HG02678 (cell line): ENCODE measurements at regions not wholly inside any gene's neighbourhood (a gene's known extent, or its start where the extent isn't known, plus 50 kb on each side); places are given as distances from the start of the nearest gene placed in this dataset.

Experiments
- ATAC-seq: cut with Tn5 transposase; IDR thresholded peaks from one replicate; pipeline ENCODE4 v1.9.1; 2021; ENCODE audit warnings: mild to moderate bottlenecking, moderate library complexity; ENCODE audit not compliant: unreplicated experiment

- no peak for ATAC-seq
Observed at GRCh38 chr13:24075137-24075975, 85.2 kb upstream of the SPATA13 start.

DNA sequence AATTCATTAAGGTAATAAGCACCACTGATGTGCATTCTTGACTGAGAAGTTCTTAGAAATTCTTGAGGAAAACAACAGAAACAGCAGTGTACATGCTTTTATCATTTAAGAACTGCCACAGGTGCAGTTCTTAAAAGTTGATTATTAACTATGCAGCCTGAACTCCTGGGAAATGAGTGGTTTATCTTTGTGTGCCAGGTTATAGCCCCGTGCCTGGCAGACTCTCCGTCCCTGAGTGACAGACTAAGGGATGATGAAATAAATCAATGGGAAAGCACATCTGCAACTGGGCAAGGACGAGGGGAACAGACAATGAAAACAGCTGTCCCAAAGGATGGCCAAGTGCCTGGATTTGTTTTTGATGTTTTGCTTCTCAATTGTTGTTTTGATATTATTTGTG, 84.4 kb upstream of the SPATA13 start:
- no peak for ATAC-seq

DNA sequence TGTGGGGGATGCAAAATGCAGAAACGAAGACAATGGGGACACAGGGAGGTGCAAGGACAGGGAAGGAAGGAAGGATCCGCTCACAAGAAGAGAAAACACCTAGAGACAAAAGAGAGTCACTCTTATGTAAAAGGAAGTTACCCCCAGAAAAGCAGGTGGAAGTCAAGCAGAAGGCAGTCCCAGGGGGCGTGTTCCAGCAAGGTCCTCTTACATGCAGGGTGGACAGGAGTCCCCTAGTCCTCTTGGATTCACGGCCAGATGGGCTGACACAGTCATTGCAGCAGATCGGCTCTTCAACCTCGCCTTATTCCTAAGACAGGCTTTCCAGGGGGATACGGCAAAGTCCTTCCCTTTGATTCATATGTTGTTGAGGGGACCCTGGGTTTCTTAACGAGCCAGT, 83.9 kb upstream of the SPATA13 start:
- no peak for ATAC-seq

DNA sequence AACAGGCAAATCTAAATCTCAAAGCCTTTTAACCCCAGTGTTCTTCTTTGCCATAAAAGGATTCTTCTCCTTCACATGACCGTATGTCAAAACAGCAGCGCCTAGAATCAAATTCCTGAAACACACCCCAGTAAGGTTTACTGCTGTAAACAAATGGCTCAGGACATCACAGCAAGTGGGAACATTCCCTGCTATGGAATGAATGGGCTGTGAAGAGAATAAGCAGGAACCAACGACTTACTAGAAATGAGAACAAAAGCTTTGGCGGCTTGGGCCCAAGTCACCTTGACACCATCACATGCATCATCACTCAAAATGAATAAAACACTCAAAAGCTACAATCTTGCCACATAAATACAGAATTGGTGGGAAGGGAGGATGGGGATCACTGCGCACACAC, 80.4 kb upstream of the SPATA13 start:
- no peak for ATAC-seq

GRCh38 chr13:24081387-24081786, 79.1 kb upstream of the SPATA13 start:
- ATAC-seq = no peak

DNA sequence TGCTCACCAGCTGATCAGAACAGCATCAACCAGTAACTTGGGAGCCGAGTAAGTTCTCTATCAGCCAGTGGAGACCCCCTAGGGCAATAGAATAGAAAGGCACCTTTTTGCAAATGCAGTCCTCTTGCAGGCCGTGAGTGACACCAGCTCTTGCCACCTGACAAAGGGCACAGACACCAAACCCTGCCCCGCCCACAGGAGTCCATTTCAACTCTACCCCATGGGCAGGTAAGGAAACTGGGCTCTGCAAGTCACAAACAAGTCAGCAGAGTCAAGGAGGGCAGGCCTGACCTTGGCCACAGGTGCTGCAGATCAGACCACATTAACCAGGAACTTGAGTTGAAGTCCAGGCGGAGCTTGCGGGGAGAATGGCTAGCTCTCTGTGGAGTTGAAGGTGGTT, 77.4 kb upstream of the SPATA13 start:
- ATAC-seq = no peak

GRCh38 chr13:24083722-24084421, 76.6 kb upstream of the SPATA13 start:
- no peak for ATAC-seq

- no peak for ATAC-seq
Observed at GRCh38 chr13:24085662-24086061, 74.9 kb upstream of the SPATA13 start.

DNA sequence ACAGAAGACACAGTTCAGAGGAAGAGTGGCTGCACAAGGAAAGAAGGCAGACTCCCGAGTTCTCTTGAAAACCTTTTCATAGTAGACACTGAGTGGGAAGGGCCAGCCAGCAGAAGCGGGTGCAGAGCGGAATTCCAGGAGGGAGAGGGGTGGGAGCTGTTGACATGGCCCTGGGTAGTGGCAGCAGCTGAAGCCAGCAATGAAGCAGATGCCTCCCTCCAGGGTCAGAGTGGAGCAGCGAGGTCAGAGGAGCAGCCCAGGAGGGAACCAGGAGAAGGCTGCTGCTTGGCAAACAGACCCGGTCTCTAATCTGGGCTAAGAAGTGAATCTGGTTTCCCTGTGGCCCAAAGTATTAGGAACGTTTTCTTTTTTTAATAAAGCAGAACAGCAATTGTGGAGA, 73.9 kb upstream of the SPATA13 start:
- no peak for ATAC-seq

- no peak for ATAC-seq
Observed at GRCh38 chr13:24087605-24088225, 72.8 kb upstream of the SPATA13 start.

- no peak for ATAC-seq
Observed at GRCh38 chr13:24090049-24090448, 70.5 kb upstream of the SPATA13 start.

DNA sequence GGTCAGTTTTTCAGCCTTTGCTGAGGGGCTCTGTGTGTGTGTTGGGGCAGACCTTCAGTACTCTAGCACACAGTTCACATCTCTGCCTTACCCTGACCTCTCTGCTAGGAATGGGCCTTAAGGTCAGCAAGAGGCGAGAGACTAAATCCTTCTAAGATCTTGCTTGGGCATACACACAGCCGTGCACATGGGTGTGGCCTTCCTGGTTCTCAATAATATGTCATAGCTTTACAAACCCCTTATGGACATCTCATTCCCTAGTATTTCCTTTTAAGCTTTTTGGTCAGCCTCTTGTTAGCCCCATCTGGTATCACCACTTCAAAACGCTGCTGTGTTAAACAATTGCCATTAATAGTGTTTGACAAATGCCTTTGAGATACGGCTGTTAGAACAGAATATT, 69.4 kb upstream of the SPATA13 start:
- no peak for ATAC-seq

GRCh38 chr13:24092108-24092507, 68.4 kb upstream of the SPATA13 start:
- no peak for ATAC-seq

DNA sequence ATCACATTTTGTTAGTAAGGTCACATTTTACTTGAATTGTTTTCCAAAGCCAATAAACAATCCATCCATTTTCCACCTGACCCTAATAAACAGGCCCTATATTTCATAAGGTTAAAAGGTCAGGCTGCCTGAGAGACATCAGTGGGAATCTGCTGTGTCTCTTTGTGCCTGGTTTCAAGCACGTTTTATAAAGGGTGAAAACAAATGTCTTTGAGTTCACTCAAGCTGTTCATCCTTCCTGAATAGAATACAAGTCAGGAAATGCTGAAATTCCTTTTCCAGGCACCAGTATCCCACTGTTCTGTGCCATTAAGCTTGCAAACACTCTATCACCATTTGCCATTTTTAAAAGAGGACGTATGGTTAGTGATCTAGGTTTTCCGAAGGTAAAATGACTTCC, 67.5 kb upstream of the SPATA13 start:
- no peak for ATAC-seq

DNA sequence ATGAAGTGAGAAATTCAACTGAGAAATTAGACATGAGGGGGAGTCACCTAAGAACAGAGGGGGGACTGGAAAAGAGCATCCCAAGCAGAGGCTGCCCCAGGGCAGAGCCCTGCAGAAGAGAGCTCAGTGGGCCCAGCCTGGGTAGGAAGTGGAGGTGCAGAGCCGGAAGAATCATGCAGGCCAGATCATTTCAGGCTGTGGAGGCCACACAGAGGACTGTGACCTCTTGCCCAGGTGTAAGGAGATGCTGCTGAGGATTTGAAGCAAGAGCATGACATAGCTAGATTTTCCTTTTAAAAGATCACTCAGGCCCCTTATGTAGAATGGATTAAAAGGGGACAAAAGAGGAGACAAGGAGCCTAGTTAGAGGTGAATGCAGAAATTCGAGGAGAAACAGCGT, 63.9 kb upstream of the SPATA13 start:
- ATAC-seq = no peak

- peak; percentile 64 for ATAC-seq
Observed at GRCh38 chr13:24097064-24097463, 63.5 kb upstream of the SPATA13 start.

GRCh38 chr13:24097667-24098066, 62.9 kb upstream of the SPATA13 start:
- ATAC-seq = no peak

GRCh38 chr13:24099490-24099889, 61.0 kb upstream of the SPATA13 start:
- no peak for ATAC-seq

DNA sequence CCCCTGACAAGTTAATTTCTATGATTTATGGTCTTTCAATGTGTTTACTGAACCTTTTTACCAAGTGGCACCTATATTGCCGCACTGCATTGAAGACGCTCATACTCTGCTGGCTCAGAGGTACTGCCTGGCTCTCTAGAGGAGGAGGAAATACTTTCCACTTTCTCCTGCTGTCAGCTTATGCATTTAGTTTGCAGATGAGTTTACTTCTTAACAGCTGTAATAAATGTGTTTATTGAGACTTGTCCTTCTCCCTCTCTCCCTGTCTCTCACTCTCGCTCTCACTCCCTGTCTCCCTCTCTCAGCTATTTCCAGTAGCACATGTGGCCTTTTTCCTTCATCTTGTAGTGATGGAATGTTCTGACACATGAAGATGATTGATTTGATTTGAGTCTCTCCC, 60.3 kb upstream of the SPATA13 start:
- ATAC-seq = no peak

GRCh38 chr13:24103782-24104372, 56.6 kb upstream of the SPATA13 start:
- no peak for ATAC-seq

DNA sequence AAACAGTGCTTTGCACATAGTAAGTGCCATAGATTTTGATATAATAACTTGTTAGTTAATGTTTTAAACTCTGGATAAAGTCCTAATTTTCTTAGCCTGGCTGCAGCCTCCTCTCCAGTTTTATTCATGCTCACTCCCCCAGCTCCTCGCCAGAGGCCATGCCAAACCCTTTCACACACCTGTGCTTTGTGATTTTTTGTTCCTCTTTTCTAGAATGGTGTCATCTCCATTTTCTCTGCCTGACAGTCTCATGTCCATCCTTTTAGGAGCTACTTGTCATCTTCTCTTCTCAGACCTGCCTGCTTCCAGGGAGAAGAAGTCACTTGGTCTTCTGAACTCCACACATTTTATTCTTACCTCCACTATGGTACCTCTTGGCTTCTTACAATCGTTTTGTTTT, 55.8 kb upstream of the SPATA13 start:
- ATAC-seq = no peak

DNA sequence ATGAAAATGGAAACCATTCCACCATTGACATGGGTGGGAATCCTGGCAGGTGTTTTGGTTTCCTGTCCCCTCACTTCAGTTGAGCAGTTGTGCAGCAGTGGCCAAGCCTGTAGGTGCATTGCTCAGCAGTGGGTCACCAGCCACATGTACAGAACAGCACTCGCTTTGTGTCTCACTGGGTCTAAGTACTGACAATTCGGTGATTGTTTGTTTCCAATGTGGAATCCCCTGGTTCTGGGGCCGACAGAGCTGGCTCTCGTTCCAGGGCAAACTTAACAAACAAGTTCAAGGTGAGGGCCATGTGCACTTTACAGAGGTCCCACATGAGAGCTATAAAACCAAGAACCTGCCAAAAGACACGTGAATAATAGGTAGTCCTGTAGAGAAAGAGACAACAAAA, 54.1 kb upstream of the SPATA13 start:
- ATAC-seq = no peak
